PFSK-1 (cell line): ENCODE measurements at regions not wholly inside any gene's neighbourhood (a gene's known extent, or its start where the extent isn't known, plus 50 kb on each side); places are given as distances from the start of the nearest gene placed in this dataset.

ENCODE experiments used
- FOXP2 ChIP-seq: optimal IDR thresholded peaks from 2 replicates; pipeline ENCODE3; 2011; ENCODE audit warnings: borderline replicate concordance, control low read depth, inconsistent platforms; ENCODE audit not compliant: insufficient read depth; ENCODE audit errors: extremely low read length, extremely low read depth
- POLR2AphosphoS5 ChIP-seq: IDR thresholded peaks from 2 replicates; pipeline ENCODE4 v1.6.1; 2012; ENCODE audit warnings: low read depth, mild to moderate bottlenecking, control low read depth, low read length, moderate library complexity
- SIN3A ChIP-seq: IDR thresholded peaks from 2 replicates; pipeline ENCODE4 v1.6.1; 2012; ENCODE audit warnings: mild to moderate bottlenecking, low read length, moderate library complexity, borderline replicate concordance; ENCODE audit not compliant: insufficient read depth
- TAF1 ChIP-seq: IDR thresholded peaks from 2 replicates; pipeline ENCODE4 v1.6.1; 2012; ENCODE audit warnings: low read length, control low read depth, borderline replicate concordance; ENCODE audit not compliant: insufficient read depth

- TF ChIP-seq TAF1 (no peak), FOXP2 (no peak), POLR2AphosphoS5 (no peak), SIN3A (no peak)
Measured at GRCh38 chr10:4596951-4597350, 229.1 kb upstream of the AKR1E2 start.
